ENCODE measurements at regions not wholly inside any gene's neighbourhood (a gene's known extent, or its start where the extent isn't known, plus 50 kb on each side); places are given as distances from the start of the nearest gene placed in this dataset.
A peak's percentile ranks its signal among the peaks of the same experiment; 100 is the strongest.

DNA sequence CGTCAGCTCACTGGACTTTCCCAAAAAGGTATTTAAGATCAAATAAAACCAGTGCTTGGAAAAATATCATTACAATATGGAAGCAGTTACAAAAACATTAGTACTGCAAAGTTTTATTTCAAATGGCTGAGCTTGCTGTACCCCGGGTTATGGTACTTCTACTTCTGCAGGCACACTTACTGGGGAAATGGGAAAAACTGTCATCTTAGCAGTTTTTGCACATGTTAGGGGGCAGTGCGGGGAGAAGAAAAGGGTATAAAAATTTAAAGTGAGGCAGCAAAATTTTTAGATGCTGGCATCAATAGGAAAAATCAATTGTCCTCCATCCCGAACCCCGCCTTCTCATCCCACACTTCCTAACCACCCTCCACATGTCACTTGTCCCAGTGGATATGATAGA is 133.4 kb downstream of the ATG4C start:
- DNase-seq = no peak

DNA sequence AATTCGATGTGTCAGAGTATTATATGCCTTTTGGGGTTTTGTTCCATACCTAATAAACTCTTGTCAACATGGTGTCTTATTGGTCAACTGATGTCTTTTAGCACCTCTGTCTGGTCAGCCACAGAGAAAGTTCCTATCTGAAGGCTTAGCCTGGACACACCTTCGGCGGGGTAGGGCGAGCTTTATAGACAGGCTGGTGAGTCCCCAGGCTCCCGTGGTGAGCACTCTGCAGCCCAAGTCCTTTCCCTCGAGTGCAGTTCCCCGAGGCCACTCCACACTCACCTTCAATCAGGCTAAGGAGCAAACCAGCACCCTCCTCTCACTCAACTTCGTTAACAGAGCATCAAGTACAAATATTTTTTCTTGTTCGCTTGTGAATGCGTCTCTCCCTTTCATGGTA is 133.9 kb downstream of the ATG4C start:
- DNase-seq = no peak

DNA sequence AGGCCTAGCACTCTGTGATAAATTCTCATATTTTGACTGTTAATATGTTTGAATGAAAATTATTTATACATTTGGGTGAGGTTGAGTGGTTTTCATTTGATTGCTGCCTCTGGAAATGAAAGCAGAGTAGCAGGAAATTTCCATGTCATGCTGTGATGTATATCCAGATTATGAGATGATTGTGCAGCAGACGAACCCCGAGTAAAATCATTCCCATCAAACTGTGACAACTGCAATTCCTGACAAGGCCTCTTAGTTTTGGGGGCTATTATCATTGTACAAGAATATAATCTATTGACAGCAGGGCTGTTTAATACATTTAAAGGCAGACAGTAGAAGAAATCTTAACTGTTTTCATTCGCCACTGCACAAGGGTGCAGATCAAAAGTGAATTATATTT is 134.8 kb downstream of the ATG4C start:
- no peak for DNase-seq

DNA sequence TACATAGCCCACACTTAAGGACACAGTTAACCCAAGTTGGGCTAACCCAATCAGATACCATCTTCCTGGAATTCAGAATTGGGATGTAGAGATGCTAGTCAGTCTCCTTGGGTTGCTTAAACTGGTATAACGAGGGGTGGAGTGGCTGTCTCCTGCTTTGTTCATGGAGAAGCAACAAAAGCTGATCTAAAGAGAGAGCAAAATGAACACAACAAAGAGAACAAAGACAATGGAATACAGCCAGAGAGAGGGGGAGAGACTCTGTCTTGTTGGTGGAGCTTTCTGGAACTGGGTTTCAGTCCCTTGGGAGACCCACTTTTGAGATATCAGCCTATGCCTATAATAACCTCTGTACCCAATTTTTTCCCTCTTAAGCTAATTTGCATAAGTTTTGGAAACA is 138.1 kb downstream of the ATG4C start:
- no peak for DNase-seq

DNA sequence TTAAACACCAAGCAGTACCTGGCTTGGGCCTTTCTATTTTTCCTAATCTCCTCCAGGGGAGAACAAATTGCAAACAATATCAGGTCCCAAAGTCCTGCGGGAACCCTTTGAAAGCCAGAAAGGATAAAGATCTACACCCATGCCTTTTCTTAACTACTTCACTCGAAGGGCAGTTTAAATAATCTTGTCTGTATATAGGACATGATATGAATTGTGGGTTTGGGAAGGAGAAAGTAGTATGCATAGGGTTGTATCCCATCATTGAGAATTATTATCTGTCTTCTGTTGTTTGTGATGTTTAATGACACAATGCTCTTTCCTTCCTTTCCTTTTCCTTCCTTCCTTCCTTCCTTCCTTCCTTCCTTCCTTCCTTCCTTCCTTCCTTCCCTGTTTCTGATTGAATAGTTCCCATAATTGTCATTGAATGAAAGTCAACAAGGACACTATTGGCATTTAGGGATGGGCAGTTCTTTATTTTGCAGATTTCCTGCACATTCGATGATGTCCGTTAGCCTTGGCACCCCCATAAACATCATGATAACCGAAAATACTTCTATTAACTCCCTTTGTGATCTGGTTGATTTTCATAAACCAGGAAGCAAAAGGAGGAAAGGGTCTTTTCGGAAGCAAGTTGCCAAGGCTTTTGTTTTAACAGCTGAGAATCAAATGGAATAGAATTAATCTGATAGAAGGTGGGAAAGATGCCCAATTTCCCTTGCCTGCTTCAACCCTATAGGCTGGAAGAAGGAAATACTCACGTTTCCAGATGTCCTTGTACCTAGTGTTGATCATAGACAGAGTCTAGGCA is 141.3 kb downstream of the ATG4C start:
- no peak for DNase-seq

DNA sequence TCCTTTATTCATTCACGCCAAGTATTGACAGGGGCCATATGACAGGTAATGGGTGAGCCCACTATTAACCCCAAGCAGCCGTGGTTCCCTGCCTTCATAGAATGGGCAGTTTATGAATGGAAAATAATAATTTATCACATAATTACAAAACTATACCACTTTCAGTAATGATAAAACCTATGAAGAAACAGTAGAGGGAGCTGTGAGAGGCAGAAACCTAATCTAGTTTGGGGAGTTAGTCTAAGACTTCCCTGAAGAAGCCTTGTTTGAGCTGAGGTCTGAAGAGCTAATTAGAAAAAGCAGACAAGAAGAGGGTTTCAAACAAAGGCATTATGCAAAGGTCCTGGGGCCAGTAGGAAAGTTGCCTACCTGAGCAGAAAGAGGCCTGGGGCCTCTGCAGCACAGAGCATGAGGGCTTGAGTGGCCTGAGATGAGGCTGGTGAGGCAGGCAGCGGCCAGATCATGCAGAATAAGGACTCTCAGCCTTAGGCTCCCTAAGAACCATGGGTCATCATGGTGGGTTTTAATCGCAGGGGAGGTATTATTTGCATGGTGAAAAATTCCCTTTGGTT is 142.8 kb downstream of the ATG4C start:
- no peak for DNase-seq

DNA sequence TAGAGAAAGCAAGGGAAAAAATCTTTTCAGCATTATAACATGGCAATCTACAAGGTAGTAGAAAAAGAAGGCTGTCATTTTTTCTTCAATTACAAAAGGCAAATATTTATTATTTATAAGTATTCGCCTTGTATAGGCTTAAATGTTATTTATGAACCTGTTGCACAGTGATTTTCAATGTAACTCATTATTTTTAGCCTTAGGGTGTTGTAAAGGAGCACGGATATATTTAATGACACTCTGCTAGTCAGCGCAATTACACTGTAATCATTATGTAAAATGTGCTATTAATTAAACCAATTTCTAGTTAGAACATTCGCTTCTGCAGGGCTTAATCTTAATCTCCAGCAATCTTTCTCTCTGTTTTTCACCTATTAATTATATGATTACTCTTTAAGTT is 145.0 kb downstream of the ATG4C start:
- no peak for DNase-seq

DNA sequence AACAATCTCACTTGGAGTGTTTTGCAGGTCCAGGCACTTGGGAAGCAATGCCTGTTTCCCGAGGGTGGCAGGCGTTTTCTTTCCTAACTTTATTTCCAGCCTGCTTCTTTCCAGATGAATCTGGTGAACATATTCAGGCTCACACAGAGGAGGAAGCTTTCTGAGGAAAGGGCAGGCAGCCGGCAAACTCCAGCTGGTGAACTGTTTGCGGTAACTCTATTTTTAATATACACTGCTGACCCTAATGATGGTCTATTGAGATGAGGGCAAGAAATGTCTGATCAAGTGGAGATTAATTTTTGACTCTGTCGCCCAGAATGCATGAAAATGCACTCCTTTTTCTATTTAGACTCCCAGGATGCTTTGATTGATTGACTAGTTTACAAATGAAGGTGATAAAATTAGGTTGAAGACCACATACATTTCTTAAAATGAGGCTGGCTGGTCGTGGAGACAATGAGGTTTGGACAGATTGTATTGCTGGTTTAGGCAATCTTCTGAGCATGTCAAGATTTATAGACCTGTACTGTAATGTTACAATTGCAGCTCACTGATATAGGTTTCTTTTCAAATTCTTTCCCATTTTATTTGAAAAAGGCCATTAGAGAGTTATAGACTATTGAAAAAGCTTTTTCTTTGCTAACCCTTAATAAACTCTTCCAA is 153.8 kb downstream of the ATG4C start:
- DNase-seq = no peak

DNA sequence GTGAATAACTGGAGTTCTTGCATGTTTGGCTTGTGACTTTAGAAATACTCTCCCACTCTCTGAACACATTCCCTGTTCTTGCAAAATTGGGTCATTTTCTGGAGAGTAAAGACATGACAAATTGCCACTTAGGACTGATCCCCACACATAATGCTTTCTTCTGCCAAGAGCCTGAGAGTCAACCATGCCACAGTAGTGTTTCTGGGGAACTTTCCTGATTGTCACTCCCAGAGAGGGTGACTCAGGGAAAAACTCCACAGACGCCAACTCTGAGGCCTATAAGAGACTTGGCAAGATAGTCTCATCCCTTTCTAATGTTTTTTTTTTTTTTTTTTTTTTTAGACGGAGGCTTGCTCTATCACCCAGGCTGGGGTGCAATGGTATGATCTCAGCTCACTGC is 157.8 kb downstream of the ATG4C start:
- no peak for DNase-seq

DNA sequence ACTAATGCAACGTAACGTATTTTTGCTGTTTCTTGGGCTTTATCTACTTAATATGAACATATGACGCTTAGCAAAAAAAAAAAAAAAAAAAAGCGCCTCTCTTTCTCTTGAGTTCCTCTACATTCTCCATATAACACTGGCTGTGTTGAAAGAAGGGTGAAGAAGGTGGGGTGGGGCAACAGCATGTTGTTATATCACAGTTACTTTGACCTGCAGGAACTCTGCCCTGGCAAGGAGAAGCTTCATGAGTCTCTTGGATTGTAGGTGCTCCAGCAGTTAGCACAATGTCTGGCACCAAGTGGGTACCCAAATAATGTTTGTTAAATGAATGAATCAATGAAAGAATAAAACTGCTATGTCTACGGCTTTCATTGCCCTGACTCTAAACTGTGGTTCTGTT is 162.6 kb downstream of the ATG4C start:
- no peak for DNase-seq

DNA sequence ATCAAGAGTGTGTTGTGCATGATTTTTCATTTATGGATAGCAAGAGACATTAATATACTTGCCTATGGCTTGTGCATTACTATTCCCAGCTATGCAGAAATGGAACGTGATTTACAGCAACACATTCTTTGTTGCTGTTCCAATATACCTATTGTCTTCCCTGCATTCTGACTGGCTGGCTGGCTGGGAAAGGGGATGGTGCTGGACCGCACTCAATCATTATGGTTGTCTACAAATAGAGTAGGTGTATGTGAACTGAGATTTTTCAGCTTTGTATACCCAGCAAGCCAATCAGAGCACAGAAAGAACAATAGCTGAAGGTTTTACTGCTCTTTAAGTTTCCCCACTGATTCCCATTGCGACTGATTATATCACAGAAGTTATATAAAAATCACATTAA is 167.5 kb downstream of the ATG4C start:
- DNase-seq = no peak

DNA sequence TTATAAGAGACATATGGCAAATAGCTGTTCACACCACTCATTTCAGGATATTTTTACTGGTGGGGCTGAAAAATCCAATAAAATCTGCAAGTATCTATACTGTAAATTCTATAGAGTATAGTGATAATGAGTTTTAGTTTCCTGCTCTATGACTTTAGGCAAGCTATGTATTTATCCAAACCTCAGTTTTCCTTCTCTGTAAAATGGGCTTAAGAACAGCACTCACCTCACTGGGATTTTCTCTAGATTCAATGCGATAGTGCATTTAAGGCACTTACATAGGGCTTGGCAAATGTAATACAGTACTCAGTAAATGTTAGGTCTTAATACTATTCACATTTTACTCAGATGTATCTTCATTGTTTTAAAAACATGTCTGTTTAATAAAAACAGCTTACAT is 168.7 kb downstream of the ATG4C start:
- no peak for DNase-seq

DNA sequence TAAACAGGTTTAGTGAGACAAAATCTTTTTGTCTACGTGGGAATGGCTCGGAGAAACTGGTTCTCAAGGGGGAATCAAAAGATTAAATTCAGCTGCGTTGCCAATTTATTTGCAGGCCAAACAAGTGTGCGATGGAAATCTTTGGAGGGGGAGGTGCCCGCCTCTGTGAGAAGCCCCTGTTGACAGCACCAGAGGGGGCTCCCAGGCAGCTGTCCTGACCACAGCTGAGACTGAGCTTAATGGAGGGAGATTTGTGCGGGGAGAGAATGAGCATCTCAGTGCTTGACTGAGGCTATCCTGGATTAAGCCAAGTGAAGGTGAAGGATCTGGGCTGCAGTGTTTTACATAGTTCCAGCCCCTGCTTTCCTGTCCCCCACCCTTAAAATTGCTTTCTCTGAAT is 169.7 kb downstream of the ATG4C start:
- no peak for DNase-seq

DNA sequence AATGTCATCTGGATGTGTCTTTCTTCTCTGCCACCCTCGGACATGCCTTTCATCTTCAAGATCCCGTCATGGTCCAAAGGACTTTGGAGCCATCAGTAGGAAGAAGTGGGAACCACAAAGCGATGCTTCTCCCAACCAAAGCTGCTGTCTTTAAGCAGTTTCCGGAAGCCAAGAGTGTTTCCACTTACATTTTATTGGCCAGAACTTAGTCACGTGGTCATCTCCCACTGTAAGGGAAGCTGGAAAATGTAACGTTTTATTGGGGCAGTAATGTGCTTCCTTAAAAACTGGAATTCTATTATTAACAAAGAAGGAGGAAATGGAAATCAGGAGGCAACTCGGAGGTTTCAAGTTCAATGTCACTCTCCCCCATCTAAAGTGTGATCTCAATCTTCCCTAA is 170.8 kb downstream of the ATG4C start:
- DNase-seq = no peak

DNA sequence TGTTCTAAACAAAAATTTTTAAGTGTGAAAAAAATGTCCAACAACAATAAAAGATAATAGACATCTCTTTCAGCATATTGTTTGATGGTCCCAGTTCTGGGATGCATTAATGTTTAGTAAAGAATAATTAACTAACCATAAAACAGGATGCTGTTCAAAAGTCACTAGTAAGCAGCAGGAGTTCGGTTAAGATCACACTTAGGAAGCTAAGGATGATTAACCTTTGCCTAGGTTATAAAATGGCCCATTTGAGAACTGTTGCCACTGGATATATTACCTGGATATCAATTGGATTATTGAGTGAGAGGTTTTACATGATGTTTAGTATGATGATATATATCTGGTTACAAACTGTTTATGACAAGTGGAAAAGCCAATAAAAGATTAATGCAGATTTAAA is 171.7 kb downstream of the ATG4C start:
- DNase-seq = no peak

DNA sequence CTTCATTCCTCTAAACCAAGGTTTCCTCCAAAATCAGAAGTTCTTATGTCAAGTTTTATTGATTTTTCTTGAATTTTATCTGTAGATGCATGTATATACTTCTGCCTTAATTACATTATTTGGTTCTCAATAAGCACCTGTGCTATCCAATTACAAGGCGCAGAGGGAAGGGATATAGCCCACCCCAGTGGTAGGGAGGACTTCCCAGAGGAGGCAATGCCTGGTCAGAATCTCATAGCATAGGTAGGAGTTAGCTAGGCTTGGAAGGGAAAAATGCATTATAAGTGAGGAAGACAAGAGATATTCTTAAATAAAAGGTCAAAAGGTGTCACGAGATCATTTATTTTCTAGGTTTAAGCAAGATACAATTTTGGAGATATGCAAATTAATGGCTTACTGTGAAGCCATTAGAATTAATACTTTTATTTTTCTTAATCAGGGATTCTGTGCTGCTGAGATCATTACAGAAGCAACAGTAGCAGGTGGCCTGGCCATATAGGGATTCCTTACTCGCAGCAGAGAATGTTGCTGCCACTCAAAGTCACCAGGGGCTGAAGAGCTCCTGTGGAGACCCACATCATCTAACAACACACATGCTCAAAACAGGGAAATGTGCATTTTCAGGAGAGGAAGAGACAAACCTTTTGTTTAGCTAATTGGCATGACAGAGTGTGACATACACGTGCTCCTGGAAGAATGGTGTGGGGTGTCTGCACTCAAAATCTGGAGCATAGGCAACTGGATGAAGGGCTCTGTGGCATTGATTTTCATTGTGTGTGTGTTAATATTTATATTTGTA is 178.3 kb downstream of the ATG4C start:
- DNase-seq = no peak

DNA sequence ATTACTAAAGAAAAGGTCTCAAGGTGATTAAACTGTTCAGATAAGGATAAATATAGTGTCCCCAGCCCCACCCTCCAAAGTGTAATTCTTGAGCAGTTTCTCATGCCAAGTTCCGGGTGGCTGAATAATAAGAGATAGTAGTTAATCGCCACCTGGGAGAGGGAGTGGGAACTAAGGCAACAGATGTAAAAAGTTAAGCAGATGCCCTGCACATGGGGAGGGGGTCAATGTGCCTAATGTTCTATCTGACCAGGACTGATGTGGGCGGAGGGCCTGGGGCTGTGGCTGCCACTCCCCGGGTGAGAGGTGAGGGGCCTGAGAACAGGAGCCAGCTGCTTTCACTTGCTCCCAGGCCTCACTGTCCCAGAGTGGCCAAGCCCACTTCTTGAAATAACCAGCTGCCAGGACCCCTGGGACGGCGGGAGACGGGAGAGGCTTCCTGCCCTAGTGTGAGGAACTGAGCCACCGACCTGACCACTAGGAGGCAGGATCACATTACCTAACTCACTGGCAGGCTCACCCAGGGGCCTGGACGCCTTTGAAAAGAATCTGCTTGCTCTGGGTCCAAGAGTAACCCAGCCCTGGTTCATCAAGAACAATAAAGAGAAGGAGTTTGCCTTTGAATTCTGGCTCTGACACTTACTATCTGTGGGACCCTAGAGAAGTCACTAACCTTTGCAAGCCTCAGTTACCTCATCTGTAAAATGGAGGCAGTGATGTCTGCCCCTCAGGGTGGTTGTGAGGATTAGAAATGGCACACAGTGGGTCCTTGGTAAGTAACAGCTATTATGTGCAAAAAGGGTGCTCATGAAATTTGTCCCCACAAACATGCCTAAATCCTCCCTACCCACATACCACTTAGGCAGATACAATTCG is 179.2 kb downstream of the ATG4C start:
- DNase-seq = peak; percentile 45

DNA sequence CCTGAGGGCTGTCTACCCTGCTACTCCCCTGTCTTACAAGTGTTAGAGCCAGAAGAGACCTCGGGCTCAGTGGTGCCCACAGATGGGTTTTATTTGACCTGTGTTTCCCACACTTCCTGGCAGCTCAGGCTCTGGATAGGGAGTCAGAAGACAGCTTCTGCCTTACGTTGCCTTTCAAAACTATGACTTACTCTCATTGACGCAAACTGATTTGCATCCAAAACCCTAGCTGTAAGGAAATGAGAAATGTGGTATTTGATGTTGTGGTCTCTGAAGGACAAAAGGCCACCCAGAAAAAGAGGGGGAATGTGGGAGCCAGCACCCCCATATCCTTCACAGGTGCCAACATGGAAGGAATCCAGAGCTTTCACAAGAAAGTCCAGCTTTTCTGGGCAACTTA is 180.2 kb downstream of the ATG4C start:
- DNase-seq = no peak

DNA sequence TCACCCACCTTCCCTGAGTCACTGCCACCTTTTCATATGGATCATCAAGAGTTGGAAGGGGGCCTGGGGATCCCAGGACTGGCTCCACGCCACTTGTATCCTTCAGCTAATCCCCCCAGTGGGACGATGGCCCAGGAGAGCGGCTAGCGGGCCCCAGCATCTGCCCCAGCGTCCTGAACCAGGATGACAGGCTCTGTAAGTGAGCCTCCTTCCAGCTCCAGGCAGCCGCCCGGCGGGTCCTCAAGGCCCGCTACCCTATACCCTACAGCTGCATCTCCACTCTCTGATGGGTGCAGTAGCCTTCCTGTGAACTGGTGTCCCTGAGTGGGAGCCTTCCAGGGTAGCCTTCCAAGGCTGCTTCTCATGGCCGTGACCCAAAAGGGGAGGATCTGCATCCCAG is 183.1 kb downstream of the ATG4C start:
- DNase-seq = no peak

DNA sequence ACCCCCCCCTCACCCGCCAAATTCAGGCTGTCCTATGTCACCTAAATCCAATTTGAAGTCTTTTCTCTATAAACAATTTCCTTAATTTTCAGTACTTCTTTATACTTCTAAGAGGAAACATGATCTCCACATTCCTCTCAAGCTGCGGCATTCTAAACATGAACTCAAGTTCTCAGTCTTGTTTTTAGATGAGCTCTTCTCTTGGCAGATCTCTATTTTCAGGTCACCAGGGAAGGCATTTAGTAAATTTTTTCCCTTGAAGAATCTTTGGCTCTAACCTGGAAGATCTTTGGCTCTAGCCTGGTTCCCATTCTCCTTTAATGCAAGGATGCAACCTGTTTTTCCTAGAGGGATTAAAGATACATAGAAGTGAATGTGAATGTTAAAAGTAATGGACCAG is 193.4 kb downstream of the ATG4C start:
- DNase-seq = no peak

DNA sequence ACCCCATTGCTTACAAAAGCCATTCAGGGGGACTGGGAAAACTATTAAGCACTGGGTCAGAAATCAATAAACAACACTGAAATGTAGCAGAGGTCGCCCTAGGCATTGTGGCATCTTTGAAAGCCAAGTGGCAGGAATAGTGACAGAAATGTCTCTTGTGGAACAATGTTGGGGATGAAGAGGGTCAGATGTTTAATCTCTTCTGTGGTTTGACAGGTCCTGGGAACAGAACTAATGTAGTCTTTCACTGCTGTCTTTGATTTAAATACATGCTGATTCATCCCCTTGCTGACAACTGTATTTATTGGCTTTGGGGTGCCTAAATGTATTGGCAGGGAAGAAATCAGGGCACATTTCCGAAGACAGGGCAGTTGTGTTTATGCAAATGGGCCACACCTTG is 194.8 kb downstream of the ATG4C start:
- DNase-seq = no peak

DNA sequence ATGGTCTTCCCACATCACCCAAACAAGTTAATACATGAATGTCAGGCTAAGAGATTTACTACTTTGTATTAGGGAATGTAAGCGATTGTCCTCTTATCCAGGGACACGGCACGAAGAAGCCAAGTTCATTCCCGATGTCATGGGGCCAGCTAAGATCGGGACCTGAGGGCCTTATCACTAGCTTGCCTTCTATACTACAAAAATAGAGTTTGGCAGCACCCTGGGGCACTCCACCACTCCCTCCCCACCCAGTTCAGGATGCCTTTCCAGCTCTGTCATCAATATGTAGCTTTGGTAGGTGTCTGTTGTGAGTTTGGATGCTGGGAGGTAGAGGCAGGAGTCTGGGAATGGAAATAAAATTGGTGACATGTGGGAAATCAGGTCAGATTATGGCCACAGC is 197.5 kb downstream of the ATG4C start:
- DNase-seq = no peak

DNA sequence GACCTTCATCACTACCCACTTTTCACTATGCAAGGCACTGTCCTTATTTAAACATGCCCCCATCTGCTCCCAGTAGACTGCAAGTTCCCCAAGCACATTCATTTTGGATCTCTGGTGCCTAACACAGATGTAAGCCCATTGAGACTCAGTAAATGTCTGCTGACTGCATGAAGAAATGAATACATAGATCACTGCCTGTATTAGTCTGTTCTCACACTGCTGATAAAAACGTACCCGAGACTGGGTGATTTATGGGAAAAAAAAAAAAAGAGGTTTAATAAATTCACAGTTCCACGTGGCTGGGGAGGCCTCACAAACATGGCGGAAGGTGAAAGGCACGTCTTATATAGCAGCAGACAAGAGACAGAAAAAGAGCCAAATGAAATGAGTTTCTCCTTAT is 204.9 kb downstream of the ATG4C start:
- no peak for DNase-seq
